Trophoblast cell (in vitro differentiated cells and primary cell): ENCODE measurements at regions not wholly inside any gene's neighbourhood (a gene's known extent, or its start where the extent isn't known, plus 50 kb on each side); places are given as distances from the start of the nearest gene placed in this dataset.
"Not testable (repeated sequence)": the region's sequence is repeated elsewhere in the genome, so short reads cannot be mapped to it uniquely, and the experiment has no call there.

Experiments used
- DNase-seq, 2 donors: peaks; one replicate each; pipeline ENCODE4 v3.0.0-alpha.2; 2016
- H2AFZ ChIP-seq: 2 replicates; pipeline ENCODE4 v1.6.1; 2013; ENCODE audit warnings: low read length, moderate library complexity, mild to moderate bottlenecking; ENCODE audit not compliant: insufficient read depth, poor library complexity
- H2AK5ac ChIP-seq: 2 replicates; pipeline ENCODE4 v1.6.1; 2013; ENCODE audit warnings: mild to moderate bottlenecking, low read length
- H2BK120ac ChIP-seq: 2 replicates; pipeline ENCODE4 v1.6.1; 2013; ENCODE audit warnings: low read length, mild to moderate bottlenecking, moderate library complexity; ENCODE audit not compliant: insufficient read depth, poor library complexity
- H2BK12ac ChIP-seq: 2 replicates; pipeline ENCODE4 v1.6.1; 2013; ENCODE audit warnings: mild to moderate bottlenecking, low read length, moderate library complexity
- H2BK5ac ChIP-seq: 2 replicates; pipeline ENCODE4 v1.6.1; 2013; ENCODE audit warnings: low read length, low read depth, moderate library complexity, mild to moderate bottlenecking; ENCODE audit not compliant: poor library complexity
- H3K14ac ChIP-seq: 2 replicates; pipeline ENCODE4 v1.6.1; 2013; ENCODE audit warnings: mild to moderate bottlenecking, low read length
- H3K18ac ChIP-seq: 2 replicates; pipeline ENCODE4 v1.6.1; 2013; ENCODE audit warnings: mild to moderate bottlenecking, low read length
- H3K23ac ChIP-seq: 2 replicates; pipeline ENCODE4 v1.6.1; 2013; ENCODE audit warnings: low read length
- H3K27ac ChIP-seq: 2 replicates; pipeline ENCODE4 v1.5.1; 2013; ENCODE audit warnings: low read depth, mild to moderate bottlenecking, inconsistent platforms, low read length, moderate library complexity
- H3K27me3 ChIP-seq: 2 replicates; pipeline ENCODE4 v1.6.1; 2013; ENCODE audit warnings: inconsistent platforms, mild to moderate bottlenecking, low read length, moderate library complexity; ENCODE audit not compliant: insufficient read depth
- H3K36me3 ChIP-seq, 2 experiments: 1 replicate in 1 of 2; 2 replicates in 1 of 2; pipeline ENCODE4 v1.6.1; 2013; ENCODE audit warnings: low read length in 2 of 2, mild to moderate bottlenecking in 2 of 2, moderate library complexity in 1 of 2; ENCODE audit not compliant: insufficient read depth in 2 of 2, control insufficient read depth in 1 of 2
- H3K4ac ChIP-seq: 2 replicates; pipeline ENCODE4 v1.6.1; 2013; ENCODE audit warnings: low read depth, mild to moderate bottlenecking, low read length, moderate library complexity
- H3K4me1 ChIP-seq, 2 experiments: 1 replicate in 1 of 2; 2 replicates in 1 of 2; pipeline ENCODE4 v1.6.1; 2013; ENCODE audit warnings: low read length in 2 of 2, mild to moderate bottlenecking in 2 of 2, moderate library complexity in 1 of 2; ENCODE audit not compliant: insufficient read depth in 2 of 2, control insufficient read depth in 1 of 2
- H3K4me2 ChIP-seq: 2 replicates; pipeline ENCODE4 v1.6.1; 2013; ENCODE audit warnings: inconsistent platforms, mild to moderate bottlenecking, low read length, moderate library complexity
- H3K4me3 ChIP-seq: 2 replicates; pipeline ENCODE4 v1.5.1; 2013; ENCODE audit warnings: mild to moderate bottlenecking, low read depth, low read length, inconsistent platforms
- H3K79me1 ChIP-seq: one replicate; pipeline ENCODE4 v1.6.1; 2013; ENCODE audit warnings: low read length
- H3K79me2 ChIP-seq: 2 replicates; pipeline ENCODE4 v1.6.1; 2013; ENCODE audit warnings: low read length, mild to moderate bottlenecking; ENCODE audit not compliant: control insufficient read depth, insufficient read depth, poor library complexity
- H3K9ac ChIP-seq: 2 replicates; pipeline ENCODE4 v1.6.1; 2013; ENCODE audit warnings: mild to moderate bottlenecking, low read length
- H3K9me3 ChIP-seq: 2 replicates; pipeline ENCODE4 v1.6.1; 2013; ENCODE audit warnings: low read depth, mild to moderate bottlenecking, control low read depth, inconsistent platforms, low read length; ENCODE audit not compliant: insufficient read depth
- H4K12ac ChIP-seq: 2 replicates; pipeline ENCODE4 v1.6.1; 2013; ENCODE audit warnings: low read depth, mild to moderate bottlenecking, low read length, moderate library complexity
- H4K8ac ChIP-seq: 2 replicates; pipeline ENCODE4 v1.6.1; 2013; ENCODE audit warnings: low read depth, mild to moderate bottlenecking, low read length, moderate library complexity
- H4K91ac ChIP-seq: one replicate; pipeline ENCODE4 v1.6.1; 2013; ENCODE audit warnings: low read depth, mild to moderate bottlenecking, low read length, moderate library complexity
- WGBS: extraction: QIAGEN DNeasy Blood & Tissue Kit; methylation state at CpG from one replicate; pipeline ENCODE4 v1.1.7; 2013; ENCODE audit warnings: missing lambda C conversion rate; ENCODE audit not compliant: insufficient read length, insufficient coverage; ENCODE audit errors: extremely low coverage; 5-methylcytosine and 5-hydroxymethylcytosine counted together

- no peaks in the 10 kb centered on the region for H3K36me3 ChIP-seq
- no peak overlapping the region for H3K4me3 ChIP-seq
- no peak overlapping the region for H3K4me2 ChIP-seq
- H3K14ac ChIP-seq, result no peak overlapping the region
- H3K4ac ChIP-seq, result no peak overlapping the region
- no peak overlapping the region for H2BK5ac ChIP-seq
- no peak overlapping the region for H3K27ac ChIP-seq
- H3K23ac ChIP-seq, result no peak overlapping the region
- H3K27me3 ChIP-seq, result no peaks in the 10 kb centered on the region
- WGBS, result no CpG with 5 or more reads among the region's 1 CpG
- no peak overlapping the region for H4K91ac ChIP-seq
- no peak overlapping the region for H3K9ac ChIP-seq
- no peak overlapping the region for H2BK12ac ChIP-seq
- H3K4me1 ChIP-seq, result no peaks in the 10 kb centered on the region
- H2AK5ac ChIP-seq, result no peak overlapping the region
- no peak overlapping the region for H3K18ac ChIP-seq
- H4K12ac ChIP-seq, result no peak overlapping the region
- H3K79me2 ChIP-seq, result no peaks in the 10 kb centered on the region
- H4K8ac ChIP-seq, result no peak overlapping the region
- H2BK120ac ChIP-seq, result no peak overlapping the region
- no peaks in the 10 kb centered on the region for H3K79me1 ChIP-seq
- H3K9me3 ChIP-seq, result no peaks in the 10 kb centered on the region
- H2AFZ ChIP-seq, result no peak overlapping the region
- DNase-seq, result no peak
Observed at GRCh38 chr5:37918424-37918823, 78.6 kb upstream of the GDNF start.

DNA sequence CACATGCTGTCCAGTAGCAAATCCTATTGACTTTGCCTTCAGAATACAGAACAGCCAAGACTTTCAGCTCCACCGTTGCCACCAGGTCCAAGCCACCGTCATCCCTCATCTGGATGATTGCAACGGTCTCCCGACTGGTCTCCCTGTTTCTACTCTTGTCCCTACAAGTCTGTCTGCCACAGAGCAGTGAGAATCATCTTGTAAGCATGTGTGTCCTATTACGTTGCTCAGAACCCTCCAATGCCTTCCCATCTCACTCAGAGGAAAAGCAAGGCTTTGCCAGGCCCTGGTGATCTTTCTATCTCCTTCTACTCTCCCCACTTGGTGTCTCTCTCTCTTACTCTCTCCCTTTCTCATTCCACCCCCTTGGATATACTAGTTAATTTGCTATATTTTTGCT lies 76.7 kb upstream of the GDNF start:
- no CpG with 5 or more reads among the region's 5 CpGs for WGBS
- H2AFZ ChIP-seq, result no peak overlapping the region

DNA sequence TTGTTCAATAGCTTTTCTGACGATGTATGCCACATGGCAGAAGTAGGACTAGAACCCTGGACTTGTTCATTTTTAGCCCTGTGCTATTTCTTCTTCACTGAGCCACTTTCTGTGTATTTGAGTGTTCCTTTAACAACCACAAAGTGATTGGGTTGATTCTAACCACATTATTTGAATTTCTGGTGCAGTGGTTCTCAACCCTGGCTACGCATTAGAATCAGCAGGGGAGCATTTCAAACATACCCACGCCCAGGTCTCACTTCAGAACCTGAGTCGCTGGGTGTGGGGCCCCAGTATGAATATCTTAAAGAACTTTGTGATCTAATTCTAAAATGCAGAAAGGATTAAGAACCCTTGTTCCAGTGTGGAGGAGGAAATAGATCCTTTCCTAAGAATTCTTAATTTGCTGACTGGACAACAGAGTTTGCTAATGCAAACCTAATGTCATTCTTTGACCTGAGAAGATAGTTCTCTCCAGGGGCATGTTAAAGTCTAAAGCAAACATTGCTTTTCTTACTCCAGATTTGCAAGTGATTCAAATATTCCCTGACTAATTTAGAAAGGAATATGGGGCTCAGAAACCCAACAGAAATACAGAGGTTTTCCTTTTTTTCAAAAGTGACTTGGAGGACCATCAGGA lies 75.4 kb upstream of the GDNF start:
- Histone ChIP-seq H2BK5ac (no peak overlapping the region), H3K4me3 (no peak overlapping the region), H3K79me1 (no peaks in the 10 kb centered on the region), H2BK12ac (no peak overlapping the region), H2AK5ac (no peak overlapping the region), H2BK120ac (no peak overlapping the region), H3K18ac (no peak overlapping the region), H3K23ac (no peak overlapping the region), H3K4ac (no peak overlapping the region), H3K9ac (no peak overlapping the region), H3K79me2 (no peaks in the 10 kb centered on the region), H3K36me3 (no peaks in the 10 kb centered on the region), H3K27me3 (no peaks in the 10 kb centered on the region), H3K4me1 (no peaks in the 10 kb centered on the region), H3K27ac (no peak overlapping the region), H2AFZ (no peak overlapping the region), H3K14ac (no peak overlapping the region), H3K4me2 (no peak overlapping the region), H3K9me3 (no peaks in the 10 kb centered on the region), H4K8ac (no peak overlapping the region), H4K12ac (no peak overlapping the region), H4K91ac (no peak overlapping the region)
- DNase-seq, result no peak
- no CpG with 5 or more reads among the region's 4 CpGs for WGBS

More for the DNA sequence above, 76.7 kb upstream of the GDNF start:
- H3K23ac ChIP-seq, result no peak overlapping the region
- no peak overlapping the region for H3K9ac ChIP-seq
- H2BK12ac ChIP-seq, result no peak overlapping the region
- H2BK120ac ChIP-seq, result no peak overlapping the region
- H3K4me3 ChIP-seq, result no peak overlapping the region
- H3K4me1 ChIP-seq, result no peaks in the 10 kb centered on the region
- H3K4me2 ChIP-seq, result no peak overlapping the region
- no peaks in the 10 kb centered on the region for H3K9me3 ChIP-seq
- H3K27me3 ChIP-seq, result no peaks in the 10 kb centered on the region
- no peak overlapping the region for H4K12ac ChIP-seq
- no peaks in the 10 kb centered on the region for H3K79me1 ChIP-seq
- no peak overlapping the region for H2BK5ac ChIP-seq
- no peaks in the 10 kb centered on the region for H3K36me3 ChIP-seq
- H3K4ac ChIP-seq, result no peak overlapping the region
- no peak overlapping the region for H3K18ac ChIP-seq
- H3K79me2 ChIP-seq, result no peaks in the 10 kb centered on the region
- H3K27ac ChIP-seq, result no peak overlapping the region
- H4K91ac ChIP-seq, result no peak overlapping the region
- no peak overlapping the region for H2AK5ac ChIP-seq
- DNase-seq, result no peak
- no peak overlapping the region for H4K8ac ChIP-seq
- H3K14ac ChIP-seq, result no peak overlapping the region

- not testable (repeated sequence) for H3K27ac ChIP-seq, H4K8ac ChIP-seq, H2AFZ ChIP-seq, H2BK12ac ChIP-seq, H4K91ac ChIP-seq, H3K79me1 ChIP-seq, H3K4ac ChIP-seq, H3K9me3 ChIP-seq, H3K18ac ChIP-seq, H3K23ac ChIP-seq, H3K79me2 ChIP-seq, H3K9ac ChIP-seq, H3K14ac ChIP-seq, H3K36me3 ChIP-seq, H2BK5ac ChIP-seq, H3K4me3 ChIP-seq, DNase-seq, H4K12ac ChIP-seq, H2AK5ac ChIP-seq, H3K27me3 ChIP-seq, H2BK120ac ChIP-seq, H3K4me1 ChIP-seq, H3K4me2 ChIP-seq
- WGBS, result no CpG with 5 or more reads among the region's 5 CpGs
Observed at GRCh38 chr5:37909610-37910266, 69.9 kb upstream of the GDNF start.
